ENCODE measurements at regions not wholly inside any gene's neighbourhood (a gene's known extent, or its start where the extent isn't known, plus 50 kb on each side); places are given as distances from the start of the nearest gene placed in this dataset.
A peak's percentile ranks its signal among the peaks of the same experiment; 100 is the strongest.

DNA sequence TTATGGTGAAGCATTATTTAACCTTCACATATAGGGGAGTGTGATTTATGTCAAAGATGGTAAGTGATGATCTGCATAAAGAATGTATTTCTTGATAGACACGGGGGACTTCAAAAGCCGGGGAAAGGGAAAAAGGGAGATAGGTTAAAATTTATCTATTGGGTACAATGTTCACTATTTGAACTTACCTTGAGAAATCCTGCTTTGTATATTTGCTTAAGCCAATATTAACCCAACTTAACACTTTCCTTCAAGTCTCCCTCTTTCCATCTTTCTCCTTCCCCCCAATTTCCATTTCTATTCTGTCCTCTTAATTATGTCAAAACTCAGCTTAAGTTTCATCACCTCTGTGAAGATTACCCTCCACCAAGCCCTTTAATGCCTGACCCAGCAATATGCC lies 149.0 kb upstream of the ANK2 start:
- DNase-seq (ENCODE audit: low read depth in 2 of 2) = no peak
- no peak for TF ChIP-seq CTCF (IDR thresholded peaks at IDR 0.05; ENCODE audit: low read depth, low read length)
- H3K4me3 ChIP-seq (replicated peaks in 1 of 2; ENCODE audit: low read depth in 2 of 2, low read length in 2 of 2) = no peak overlapping the region

DNA sequence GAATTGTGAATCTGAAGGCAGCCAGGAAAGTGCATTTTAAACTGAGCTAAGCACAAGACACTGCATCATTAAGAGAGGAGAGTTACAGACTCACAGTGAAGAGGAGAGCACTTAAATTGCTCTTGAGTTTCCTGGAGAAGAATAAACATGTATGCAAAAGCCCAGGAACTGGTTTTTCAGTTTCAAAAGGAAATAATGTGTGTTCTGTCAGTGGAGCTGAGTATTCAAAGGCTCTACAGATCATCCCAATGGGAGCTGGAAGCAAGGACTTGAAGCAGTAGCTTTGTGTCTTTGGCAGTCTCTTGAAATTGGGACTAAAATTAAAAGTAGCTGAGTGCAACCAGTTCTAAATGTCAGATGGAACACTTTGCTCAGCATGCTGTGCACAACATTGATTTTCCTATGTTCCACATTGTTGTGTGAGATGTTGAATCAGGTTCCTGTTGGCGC lies 147.5 kb upstream of the ANK2 start:
- DNase-seq (ENCODE audit: low read depth in 2 of 2) = no peak
- no peak overlapping the region for H3K4me3 ChIP-seq (replicated peaks in 1 of 2; ENCODE audit: low read depth in 2 of 2, low read length in 2 of 2)
- no peak for TF ChIP-seq CTCF (IDR thresholded peaks at IDR 0.05; ENCODE audit: low read depth, low read length)

- no peak overlapping the region for H3K4me3 ChIP-seq (replicated peaks in 1 of 2; ENCODE audit: low read depth in 2 of 2, low read length in 2 of 2)
- no peak for DNase-seq (ENCODE audit: low read depth in 2 of 2)
- TF ChIP-seq CTCF (IDR thresholded peaks at IDR 0.05; ENCODE audit: low read depth, low read length) = no peak
Measured at GRCh38 chr4:112905728-112906127, 143.7 kb upstream of the ANK2 start.

DNA sequence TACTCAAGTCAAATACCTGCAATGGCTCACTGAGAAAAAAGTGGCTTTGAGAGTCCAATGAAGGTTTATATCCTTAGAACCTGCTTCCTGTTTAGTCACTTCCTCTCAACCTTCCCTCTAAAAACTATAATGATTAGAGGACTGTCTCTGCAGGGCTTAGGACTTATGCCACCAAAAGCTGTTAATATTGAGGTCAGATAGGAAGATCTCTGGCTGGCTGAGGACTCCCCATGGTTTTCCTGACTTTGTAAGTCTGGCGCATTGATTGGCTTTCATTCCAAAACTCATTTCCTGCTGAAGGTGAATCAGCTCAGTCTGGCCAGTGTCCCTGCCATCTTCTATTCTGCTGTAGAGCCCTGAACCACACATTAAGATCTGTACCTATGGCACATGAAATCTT lies 140.9 kb upstream of the ANK2 start:
- no peak for TF ChIP-seq CTCF (IDR thresholded peaks at IDR 0.05; ENCODE audit: low read depth, low read length)
- H3K4me3 ChIP-seq (replicated peaks in 1 of 2; ENCODE audit: low read depth in 2 of 2, low read length in 2 of 2) = no peak overlapping the region
- no peak for DNase-seq (ENCODE audit: low read depth in 2 of 2)

DNA sequence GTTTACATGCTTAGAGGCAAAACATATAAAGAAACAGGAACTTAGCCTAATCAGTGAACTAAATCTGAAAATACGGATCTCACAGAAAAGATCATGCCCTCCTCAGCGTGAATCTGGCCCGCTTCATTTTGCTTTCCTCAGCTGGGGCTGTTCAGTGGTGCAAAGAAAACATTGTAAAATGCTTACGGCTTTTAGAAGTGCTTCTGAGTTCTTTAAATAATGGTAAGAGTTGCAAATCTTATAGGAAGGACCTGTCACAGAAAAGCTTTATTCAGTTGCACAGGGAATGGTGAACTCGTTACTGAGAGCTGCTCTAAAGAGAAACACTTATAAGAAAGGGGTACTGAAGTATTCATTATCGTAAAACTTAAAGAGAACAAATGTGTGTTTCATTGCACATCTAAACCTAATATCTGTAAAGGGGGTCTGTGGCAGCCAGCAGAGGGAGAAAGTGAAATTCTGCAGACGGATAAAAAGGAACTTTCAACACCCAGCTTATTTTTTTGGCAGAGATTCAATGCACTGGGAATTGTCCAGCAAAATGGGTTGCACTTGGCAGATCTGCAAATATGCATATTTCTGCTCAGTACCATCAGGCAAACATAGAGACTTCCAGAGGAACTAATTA lies 139.2 kb upstream of the ANK2 start:
- peak; percentile 3 for TF ChIP-seq CTCF (IDR thresholded peaks at IDR 0.05; ENCODE audit: low read depth, low read length)
- peak; percentile 56 to 89 for DNase-seq (ENCODE audit: low read depth in 2 of 2)
- no peak overlapping the region for H3K4me3 ChIP-seq (replicated peaks in 1 of 2; ENCODE audit: low read depth in 2 of 2, low read length in 2 of 2)

GRCh38 chr4:112916868-112917267 lies 132.6 kb upstream of the ANK2 start:
- peak; percentile 55 to 69 for DNase-seq (ENCODE audit: low read depth in 2 of 2)
- no peak for TF ChIP-seq CTCF (IDR thresholded peaks at IDR 0.05; ENCODE audit: low read depth, low read length)
- H3K4me3 ChIP-seq (replicated peaks in 1 of 2; ENCODE audit: low read depth in 2 of 2, low read length in 2 of 2) = no peak overlapping the region

GRCh38 chr4:112923516-112923915 lies 125.9 kb upstream of the ANK2 start:
- DNase-seq (ENCODE audit: low read depth in 2 of 2) = peak in 1 of 2 donors; percentile 4
- no peak overlapping the region for H3K4me3 ChIP-seq (replicated peaks in 1 of 2; ENCODE audit: low read depth in 2 of 2, low read length in 2 of 2)
- no peak for TF ChIP-seq CTCF (IDR thresholded peaks at IDR 0.05; ENCODE audit: low read depth, low read length)

Data from cardiac fibroblast (primary cell).